ENCODE measurements at regions not wholly inside any gene's neighbourhood (a gene's known extent, or its start where the extent isn't known, plus 50 kb on each side); places are given as distances from the start of the nearest gene placed in this dataset.

- DNase-seq = no peak
- Mint-ChIP-seq H3K4me1 (peaks cover under 1% of the 10 kb centered on the region), H3K27me3 (ENCODE audit: low read depth, poor library complexity) (no peaks in the 10 kb centered on the region), H3K27ac (no peak overlapping the region), H3K36me3 (ENCODE audit: low read depth) (no peaks in the 10 kb centered on the region), H3K4me3 (no peak overlapping the region), H3K9me3 (no peaks in the 10 kb centered on the region)
- no peak for TF ChIP-seq CTCF (IDR thresholded peaks at IDR 0.05)
Measured at GRCh38 chr6:134420614-134421181, 102.8 kb upstream of the SGK1 start.

- no peak overlapping the region for H3K4me3 Mint-ChIP-seq
- H3K27me3 Mint-ChIP-seq (ENCODE audit: low read depth, poor library complexity) = no peaks in the 10 kb centered on the region
- H3K27ac Mint-ChIP-seq = no peak overlapping the region
- no peak for TF ChIP-seq CTCF (IDR thresholded peaks at IDR 0.05)
- H3K9me3 Mint-ChIP-seq = no peaks in the 10 kb centered on the region
- no peak for DNase-seq
- H3K4me1 Mint-ChIP-seq = peaks cover 10% of the 10 kb centered on the region
- H3K36me3 Mint-ChIP-seq (ENCODE audit: low read depth) = no peaks in the 10 kb centered on the region
Measured at GRCh38 chr6:134419716-134420115, 101.8 kb upstream of the SGK1 start.

- H3K36me3 Mint-ChIP-seq (ENCODE audit: low read depth) = no peaks in the 10 kb centered on the region
- no peaks in the 10 kb centered on the region for H3K27me3 Mint-ChIP-seq (ENCODE audit: low read depth, poor library complexity)
- no peak for TF ChIP-seq CTCF (IDR thresholded peaks at IDR 0.05)
- peaks cover 11% of the 10 kb centered on the region for H3K4me1 Mint-ChIP-seq
- no peak for DNase-seq
- peaks cover 19% of the 10 kb centered on the region for H3K9me3 Mint-ChIP-seq
- no peak overlapping the region for H3K4me3 Mint-ChIP-seq
- H3K27ac Mint-ChIP-seq = no peak overlapping the region
Measured at GRCh38 chr6:134416418-134417154, 98.7 kb upstream of the SGK1 start.

GRCh38 chr6:134415656-134416055 lies 97.7 kb upstream of the SGK1 start:
- H3K4me3 Mint-ChIP-seq = no peak overlapping the region
- DNase-seq = no peak
- no peaks in the 10 kb centered on the region for H3K27me3 Mint-ChIP-seq (ENCODE audit: low read depth, poor library complexity)
- no peak overlapping the region for H3K27ac Mint-ChIP-seq
- peaks cover 25% of the 10 kb centered on the region for H3K9me3 Mint-ChIP-seq
- no peaks in the 10 kb centered on the region for H3K36me3 Mint-ChIP-seq (ENCODE audit: low read depth)
- no peak for TF ChIP-seq CTCF (IDR thresholded peaks at IDR 0.05)
- peaks cover 11% of the 10 kb centered on the region for H3K4me1 Mint-ChIP-seq

- no peak overlapping the region for H3K4me3 Mint-ChIP-seq
- no peak overlapping the region for H3K27ac Mint-ChIP-seq
- no peak for DNase-seq
- peaks cover 25% of the 10 kb centered on the region for H3K9me3 Mint-ChIP-seq
- H3K27me3 Mint-ChIP-seq (ENCODE audit: low read depth, poor library complexity) = no peaks in the 10 kb centered on the region
- H3K36me3 Mint-ChIP-seq (ENCODE audit: low read depth) = no peaks in the 10 kb centered on the region
- TF ChIP-seq CTCF (IDR thresholded peaks at IDR 0.05) = no peak
- peaks cover 11% of the 10 kb centered on the region for H3K4me1 Mint-ChIP-seq
Measured at GRCh38 chr6:134415194-134415593, 97.3 kb upstream of the SGK1 start.

- Mint-ChIP-seq H3K9me3 (peaks cover 25% of the 10 kb centered on the region), H3K27ac (no peak overlapping the region), H3K4me3 (no peak overlapping the region), H3K27me3 (ENCODE audit: low read depth, poor library complexity) (no peaks in the 10 kb centered on the region), H3K4me1 (peaks cover 11% of the 10 kb centered on the region), H3K36me3 (ENCODE audit: low read depth) (no peaks in the 10 kb centered on the region)
- DNase-seq = no peak
- no peak for TF ChIP-seq CTCF (IDR thresholded peaks at IDR 0.05)
Measured at GRCh38 chr6:134414793-134415192, 96.9 kb upstream of the SGK1 start.
